Mucosa of descending colon (tissue), 3 donors: ENCODE measurements at regions not wholly inside any gene's neighbourhood (a gene's known extent, or its start where the extent isn't known, plus 50 kb on each side); places are given as distances from the start of the nearest gene placed in this dataset.

ENCODE experiments used
- ATAC-seq: fragments of 200-7000 bp; cut with Tn5 transposase; one replicate; pipeline ENCODE4 v1.9.1; 2020; ENCODE audit warnings: mild to moderate bottlenecking, moderate library complexity
- DNase-seq, 3 donors: peaks; one replicate each; pipeline ENCODE4 v3.0.0-alpha.2; 2020
- H3K36me3 ChIP-seq: fragments of 200-600 bp; one replicate; pipeline ENCODE4 v1.8.0; 2021; ENCODE audit warnings: low read depth, mild to moderate bottlenecking
- H3K4me1 ChIP-seq: fragments of 200-600 bp; one replicate; pipeline ENCODE4 v1.8.0; 2021; ENCODE audit warnings: low read depth, mild to moderate bottlenecking
- H3K4me3 ChIP-seq: fragments of 200-600 bp; one replicate; pipeline ENCODE4 v1.8.0; 2021; ENCODE audit warnings: mild to moderate bottlenecking
- H3K9me3 ChIP-seq: fragments of 200-600 bp; one replicate; pipeline ENCODE4 v1.8.0; 2021; ENCODE audit warnings: mild to moderate bottlenecking
- intact Hi-C, 2 donors: fragments of 100-400 bp; cut with DNase I in 1 of 2; cut with micrococcal nuclease in 1 of 2; formaldehyde crosslinking; loops; one replicate each; pipeline versions ENCODE4 v1.11.0 to v1.11.1; 2022; cut with DNase I, micrococcal nuclease
- TF ChIP-seq, protein P1 (sequence below): fragments of 200-600 bp; IDR thresholded peaks from one replicate; pipeline ENCODE4 v1.8.0; 2022; ENCODE audit warnings: antibody characterized with exemption, mild to moderate bottlenecking
- donor health status: DM: no; HTN: no; CAD: no; lungs with moderate emphysema.
- donor health status: DM: no; HTN: no; CAD: no.
- donor health status: DM: no; HTN: yes; CAD: no.

DNA sequence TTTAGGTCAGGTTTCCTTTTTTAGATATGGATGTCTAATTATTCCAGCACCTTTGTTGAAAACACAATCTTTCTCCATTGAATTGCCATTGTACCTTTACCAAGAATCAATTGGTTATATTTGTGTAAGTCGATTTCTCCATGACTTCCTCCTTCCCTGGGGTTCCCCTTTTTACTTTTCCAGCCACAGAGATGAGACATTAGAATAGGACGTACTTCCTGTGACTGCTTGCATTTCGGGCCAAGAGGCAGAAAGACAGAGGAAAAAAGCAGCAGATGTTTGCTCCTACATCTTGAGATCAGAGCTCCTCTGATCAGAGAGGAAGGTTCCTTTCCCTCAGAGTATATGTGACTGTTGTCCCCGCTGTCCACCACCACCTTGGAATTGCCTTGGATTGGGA is 453.7 kb upstream of the RGS6 start:
- Histone ChIP-seq H3K36me3 (no peaks in the 10 kb centered on the region), H3K4me3 (no peak overlapping the region), H3K9me3 (no peaks in the 10 kb centered on the region), H3K4me1 (no peaks in the 10 kb centered on the region)
- DNase-seq = no peak
- intact Hi-C loops = no loop called here
- ATAC-seq = peak; percentile 23
- TF ChIP-seq, protein P1, sequence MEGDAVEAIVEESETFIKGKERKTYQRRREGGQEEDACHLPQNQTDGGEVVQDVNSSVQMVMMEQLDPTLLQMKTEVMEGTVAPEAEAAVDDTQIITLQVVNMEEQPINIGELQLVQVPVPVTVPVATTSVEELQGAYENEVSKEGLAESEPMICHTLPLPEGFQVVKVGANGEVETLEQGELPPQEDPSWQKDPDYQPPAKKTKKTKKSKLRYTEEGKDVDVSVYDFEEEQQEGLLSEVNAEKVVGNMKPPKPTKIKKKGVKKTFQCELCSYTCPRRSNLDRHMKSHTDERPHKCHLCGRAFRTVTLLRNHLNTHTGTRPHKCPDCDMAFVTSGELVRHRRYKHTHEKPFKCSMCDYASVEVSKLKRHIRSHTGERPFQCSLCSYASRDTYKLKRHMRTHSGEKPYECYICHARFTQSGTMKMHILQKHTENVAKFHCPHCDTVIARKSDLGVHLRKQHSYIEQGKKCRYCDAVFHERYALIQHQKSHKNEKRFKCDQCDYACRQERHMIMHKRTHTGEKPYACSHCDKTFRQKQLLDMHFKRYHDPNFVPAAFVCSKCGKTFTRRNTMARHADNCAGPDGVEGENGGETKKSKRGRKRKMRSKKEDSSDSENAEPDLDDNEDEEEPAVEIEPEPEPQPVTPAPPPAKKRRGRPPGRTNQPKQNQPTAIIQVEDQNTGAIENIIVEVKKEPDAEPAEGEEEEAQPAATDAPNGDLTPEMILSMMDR = no peak

DNA sequence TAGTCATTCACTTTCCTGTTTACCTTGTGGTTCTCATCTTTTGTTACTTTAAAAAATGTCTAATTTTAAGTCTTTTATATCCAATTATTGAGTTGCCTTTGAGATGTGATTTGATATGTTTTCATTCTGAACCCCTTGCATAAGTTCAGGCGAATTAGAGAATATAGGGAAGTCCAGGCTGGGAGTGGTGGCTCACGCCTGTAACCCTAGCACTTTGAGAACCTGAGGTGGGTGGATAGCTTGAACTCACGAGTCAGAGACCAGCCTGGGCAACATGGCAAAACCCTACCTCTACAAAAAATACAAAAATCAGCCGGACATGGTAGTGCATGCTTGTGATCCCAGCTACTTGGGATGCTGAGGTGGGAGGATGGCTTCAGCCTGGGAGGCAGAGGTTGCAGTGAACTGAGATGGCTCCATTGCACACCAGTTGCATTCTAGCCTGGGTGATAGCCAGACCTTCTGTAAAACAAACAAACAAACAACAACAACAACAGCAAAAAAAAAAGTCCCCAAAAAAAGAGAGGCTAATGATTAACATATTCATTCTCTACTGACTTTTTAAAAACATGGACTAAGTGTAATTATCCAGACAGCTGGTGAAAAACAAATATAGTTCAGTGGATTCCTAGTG is 451.1 kb upstream of the RGS6 start:
- H3K4me3 ChIP-seq = no peak overlapping the region
- no peaks in the 10 kb centered on the region for H3K4me1 ChIP-seq
- no peaks in the 10 kb centered on the region for H3K36me3 ChIP-seq
- intact Hi-C loops = no loop called here
- H3K9me3 ChIP-seq = no peaks in the 10 kb centered on the region
- DNase-seq (no peak), ATAC-seq (no peak)
- TF ChIP-seq, protein P1 = no peak

DNA sequence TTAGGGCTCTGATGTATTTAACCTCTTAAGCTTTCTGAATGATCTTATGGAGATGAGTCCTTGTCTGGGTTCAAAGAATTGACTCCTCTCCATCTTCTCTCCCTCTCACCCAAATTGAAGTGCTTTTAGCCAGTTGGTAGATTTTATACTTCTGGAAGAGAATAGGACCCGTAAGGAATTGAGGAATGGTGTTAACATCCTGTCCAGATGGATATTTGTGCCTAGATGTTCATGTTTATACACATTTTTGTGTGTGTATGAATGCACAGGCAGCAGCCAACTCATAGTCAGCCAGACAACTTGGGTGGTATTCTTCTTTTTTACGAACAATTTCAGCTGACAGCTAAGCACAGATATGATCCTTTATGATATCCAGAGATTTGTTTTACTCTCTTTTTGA is 449.6 kb upstream of the RGS6 start:
- Histone ChIP-seq H3K36me3 (no peaks in the 10 kb centered on the region), H3K4me1 (no peaks in the 10 kb centered on the region), H3K9me3 (no peaks in the 10 kb centered on the region), H3K4me3 (no peak overlapping the region)
- ATAC-seq (no peak), DNase-seq (no peak)
- intact Hi-C loops = no loop called here
- TF ChIP-seq, protein P1 = no peak

DNA sequence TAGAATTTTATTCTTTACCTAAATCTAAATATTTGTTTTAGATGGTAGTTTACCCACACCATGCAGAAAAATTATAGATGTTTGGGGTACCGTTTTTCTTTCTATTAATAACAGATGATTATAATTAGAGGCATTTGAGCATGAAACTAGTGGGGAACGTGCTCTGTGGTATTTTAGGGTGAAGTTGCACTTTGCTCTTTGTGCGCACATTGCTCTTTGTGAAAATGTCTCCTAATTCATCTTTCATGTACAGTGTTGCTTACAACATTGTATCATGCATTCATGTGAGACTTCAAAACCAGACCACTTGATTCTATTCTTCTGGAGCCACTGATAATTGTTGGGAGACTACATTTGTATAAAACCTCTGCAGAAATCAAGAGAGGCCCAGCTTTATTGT is 449.1 kb upstream of the RGS6 start:
- no peak for ATAC-seq
- H3K4me3 ChIP-seq = no peak overlapping the region
- H3K4me1 ChIP-seq = no peaks in the 10 kb centered on the region
- TF ChIP-seq, protein P1 = no peak
- H3K36me3 ChIP-seq = no peaks in the 10 kb centered on the region
- intact Hi-C loops = no loop called here
- H3K9me3 ChIP-seq = no peaks in the 10 kb centered on the region
- DNase-seq = no peak

DNA sequence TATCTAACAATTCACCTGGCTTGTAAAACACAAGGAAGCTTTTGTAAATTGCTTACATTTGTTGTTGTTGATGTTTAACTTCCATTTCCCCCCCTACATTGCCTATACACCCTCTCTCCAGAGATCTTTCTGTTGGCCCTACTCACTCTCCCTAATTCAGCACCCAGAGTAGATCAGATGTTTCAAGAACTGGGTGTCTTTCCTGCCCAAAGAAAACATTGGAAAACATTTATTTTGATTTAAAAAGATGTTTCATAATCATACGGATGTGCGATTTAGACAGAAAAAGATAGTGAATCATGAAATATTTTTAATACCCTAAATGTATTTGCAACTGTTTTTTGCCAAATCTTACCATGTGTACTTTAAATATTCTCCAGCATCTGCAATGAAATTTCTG is 446.4 kb upstream of the RGS6 start:
- H3K4me1 ChIP-seq = no peaks in the 10 kb centered on the region
- no peaks in the 10 kb centered on the region for H3K9me3 ChIP-seq
- TF ChIP-seq, protein P1 = no peak
- H3K36me3 ChIP-seq = no peaks in the 10 kb centered on the region
- DNase-seq (no peak), ATAC-seq (no peak)
- no peak overlapping the region for H3K4me3 ChIP-seq
- intact Hi-C loops = no loop called here

DNA sequence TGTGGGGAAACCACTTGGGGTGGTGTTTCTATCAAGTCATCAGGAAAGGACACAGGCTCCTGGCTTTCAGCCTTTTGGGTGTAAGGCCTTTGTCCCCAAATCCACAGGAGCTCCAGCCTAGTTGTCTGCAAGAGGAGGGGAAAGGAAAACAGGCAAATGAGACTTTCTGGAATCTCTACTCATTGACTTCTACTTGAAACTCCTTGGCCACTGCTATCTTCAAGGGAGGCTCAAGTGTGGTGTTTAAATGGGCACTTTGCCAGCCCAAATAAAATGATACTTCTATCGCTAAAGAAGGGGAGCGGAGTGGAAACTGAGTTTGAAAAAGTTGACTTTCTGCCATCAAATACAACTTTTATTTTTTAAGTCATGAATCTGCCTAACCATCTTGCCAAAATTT is 445.9 kb upstream of the RGS6 start:
- DNase-seq (no peak), ATAC-seq (no peak)
- Histone ChIP-seq H3K36me3 (no peaks in the 10 kb centered on the region), H3K4me1 (no peaks in the 10 kb centered on the region), H3K4me3 (no peak overlapping the region), H3K9me3 (no peaks in the 10 kb centered on the region)
- intact Hi-C loops = no loop called here
- TF ChIP-seq, protein P1 = no peak
